Loucy (cell line): ENCODE measurements at regions not wholly inside any gene's neighbourhood (a gene's known extent, or its start where the extent isn't known, plus 50 kb on each side); places are given as distances from the start of the nearest gene placed in this dataset.

Experiments used
- H2AFZ ChIP-seq: fragments of 200-600 bp; sonication (generic); 2 replicates; pipeline ENCODE4 v1.6.0; 2016; ENCODE audit warnings: antibody characterized with exemption, mild to moderate bottlenecking, low read length, moderate library complexity
- H3F3A ChIP-seq: fragments of 200-600 bp; 2 replicates; pipeline ENCODE4 v1.6.0; 2016; ENCODE audit warnings: antibody characterized with exemption, low read depth, mild to moderate bottlenecking
- H3K27me3 ChIP-seq: fragments of 200-600 bp; sonication (generic); 2 replicates; pipeline ENCODE4 v1.6.1; 2014; ENCODE audit warnings: low read length, mild to moderate bottlenecking; ENCODE audit not compliant: insufficient read depth, poor library complexity, severe bottlenecking
- H3K36me3 ChIP-seq: fragments of 200-600 bp; sonication (generic); 2 replicates; pipeline ENCODE4 v1.6.1; 2016; ENCODE audit warnings: low read length; ENCODE audit not compliant: insufficient read depth
- H3K4me1 ChIP-seq: fragments of 200-600 bp; sonication (generic); 2 replicates; pipeline ENCODE4 v1.5.1; 2014; ENCODE audit warnings: low read length, mild to moderate bottlenecking; ENCODE audit not compliant: insufficient read depth, poor library complexity, severe bottlenecking
- H3K4me2 ChIP-seq: fragments of 200-600 bp; sonication (generic); 2 replicates; pipeline ENCODE4 v1.6.0; 2014; ENCODE audit warnings: antibody characterized with exemption, low read length, low read depth, mild to moderate bottlenecking; ENCODE audit not compliant: poor library complexity, severe bottlenecking
- H3K4me3 ChIP-seq: fragments of 200-600 bp; sonication (generic); 2 replicates; pipeline ENCODE4 v1.5.1; 2014; ENCODE audit warnings: low read length, mild to moderate bottlenecking, mixed read lengths; ENCODE audit not compliant: poor library complexity, severe bottlenecking
- H3K79me2 ChIP-seq: fragments of 200-600 bp; sonication (generic); 2 replicates; pipeline ENCODE4 v1.6.1; 2014; ENCODE audit warnings: low read length; ENCODE audit not compliant: insufficient read depth
- H3K9ac ChIP-seq: fragments of 200-600 bp; sonication (generic); 2 replicates; pipeline ENCODE4 v1.6.0; 2014; ENCODE audit warnings: mild to moderate bottlenecking, low read depth, low read length, moderate library complexity; ENCODE audit not compliant: poor library complexity, severe bottlenecking
- H3K9me2 ChIP-seq: fragments of 200-600 bp; sonication (generic); replicated peaks from 2 replicates; pipeline ENCODE4 v1.6.1; 2016; ENCODE audit warnings: low read depth, low read length, mixed read lengths
- H3K9me3 ChIP-seq: fragments of 200-600 bp; sonication (generic); 2 replicates; pipeline ENCODE4 v1.6.1; 2014; ENCODE audit warnings: mild to moderate bottlenecking, antibody characterized with exemption, low read length, low read depth; ENCODE audit not compliant: insufficient read depth
- H4K20me1 ChIP-seq: fragments of 200-600 bp; sonication (generic); 2 replicates; pipeline ENCODE4 v1.6.0; 2014; ENCODE audit warnings: antibody characterized with exemption, low read length, mild to moderate bottlenecking; ENCODE audit not compliant: insufficient read depth, poor library complexity, severe bottlenecking
- EZH2phosphoT487 ChIP-seq: fragments of 200-600 bp; IDR thresholded peaks from 2 replicates; pipeline ENCODE4 v1.6.1; 2018; ENCODE audit warnings: antibody characterized with exemption, mild to moderate bottlenecking, moderate library complexity, borderline replicate concordance
- TF ChIP-seq, protein P1 (sequence below): fragments of 200-600 bp; sonication (generic); conservative IDR thresholded peaks from 2 replicates; pipeline ENCODE4 v1.5.1; 2014; ENCODE audit warnings: mild to moderate bottlenecking, antibody characterized with exemption, low read length

GRCh38 chr9:119559056-119559455 lies 189.8 kb upstream of the BRINP1 start:
- Histone ChIP-seq H4K20me1 (no peaks in the 10 kb centered on the region), H3F3A (no peaks in the 10 kb centered on the region), H3K4me1 (no peaks in the 10 kb centered on the region), H3K36me3 (no peaks in the 10 kb centered on the region), H3K4me3 (no peak overlapping the region), H3K9me2 (no peaks in the 10 kb centered on the region), H2AFZ (no peak overlapping the region), H3K9ac (no peak overlapping the region), H3K79me2 (no peaks in the 10 kb centered on the region), H3K27me3 (no peaks in the 10 kb centered on the region), H3K4me2 (no peak overlapping the region), H3K9me3 (no peaks in the 10 kb centered on the region)
- TF ChIP-seq EZH2phosphoT487 = no peak
- TF ChIP-seq, protein P1, sequence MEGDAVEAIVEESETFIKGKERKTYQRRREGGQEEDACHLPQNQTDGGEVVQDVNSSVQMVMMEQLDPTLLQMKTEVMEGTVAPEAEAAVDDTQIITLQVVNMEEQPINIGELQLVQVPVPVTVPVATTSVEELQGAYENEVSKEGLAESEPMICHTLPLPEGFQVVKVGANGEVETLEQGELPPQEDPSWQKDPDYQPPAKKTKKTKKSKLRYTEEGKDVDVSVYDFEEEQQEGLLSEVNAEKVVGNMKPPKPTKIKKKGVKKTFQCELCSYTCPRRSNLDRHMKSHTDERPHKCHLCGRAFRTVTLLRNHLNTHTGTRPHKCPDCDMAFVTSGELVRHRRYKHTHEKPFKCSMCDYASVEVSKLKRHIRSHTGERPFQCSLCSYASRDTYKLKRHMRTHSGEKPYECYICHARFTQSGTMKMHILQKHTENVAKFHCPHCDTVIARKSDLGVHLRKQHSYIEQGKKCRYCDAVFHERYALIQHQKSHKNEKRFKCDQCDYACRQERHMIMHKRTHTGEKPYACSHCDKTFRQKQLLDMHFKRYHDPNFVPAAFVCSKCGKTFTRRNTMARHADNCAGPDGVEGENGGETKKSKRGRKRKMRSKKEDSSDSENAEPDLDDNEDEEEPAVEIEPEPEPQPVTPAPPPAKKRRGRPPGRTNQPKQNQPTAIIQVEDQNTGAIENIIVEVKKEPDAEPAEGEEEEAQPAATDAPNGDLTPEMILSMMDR = no peak

GRCh38 chr9:119556129-119556875 lies 187.1 kb upstream of the BRINP1 start:
- Histone ChIP-seq H3K4me3 (no peak overlapping the region), H3F3A (no peaks in the 10 kb centered on the region), H3K4me2 (no peak overlapping the region), H3K9ac (no peak overlapping the region), H3K9me3 (no peaks in the 10 kb centered on the region), H3K4me1 (no peaks in the 10 kb centered on the region), H3K79me2 (no peaks in the 10 kb centered on the region), H3K9me2 (no peaks in the 10 kb centered on the region), H4K20me1 (no peaks in the 10 kb centered on the region), H3K36me3 (no peaks in the 10 kb centered on the region), H3K27me3 (no peaks in the 10 kb centered on the region), H2AFZ (no peak overlapping the region)
- TF ChIP-seq EZH2phosphoT487 = no peak
- TF ChIP-seq, protein P1 = peak; percentile 60

DNA sequence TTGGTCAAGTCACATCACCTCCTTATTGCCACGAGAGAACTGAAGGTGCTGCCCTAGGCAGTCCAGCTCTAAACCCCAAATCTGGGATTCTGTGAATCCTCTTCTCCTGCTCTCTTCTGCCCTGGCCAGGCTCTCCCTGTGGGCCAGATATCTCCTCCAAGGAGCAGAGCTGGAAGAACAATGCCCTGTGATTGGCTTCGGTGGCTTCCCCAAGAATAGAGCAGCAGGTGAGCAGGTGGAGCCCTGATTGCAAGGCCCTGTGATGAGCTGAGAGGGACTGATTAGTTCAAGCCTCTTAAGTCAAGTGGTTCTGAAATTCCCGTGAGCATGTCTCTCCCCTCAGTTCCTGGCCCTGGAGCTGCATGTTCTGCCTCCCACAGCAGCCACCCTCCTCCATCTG lies 175.3 kb upstream of the BRINP1 start:
- TF ChIP-seq, protein P1 = no peak
- no peak for TF ChIP-seq EZH2phosphoT487
- no peak overlapping the region for H3K4me3 ChIP-seq

More for the DNA sequence above, 175.3 kb upstream of the BRINP1 start:
- H4K20me1 ChIP-seq = no peaks in the 10 kb centered on the region
- H3K9ac ChIP-seq = no peak overlapping the region
- H3K79me2 ChIP-seq = no peaks in the 10 kb centered on the region
- no peak overlapping the region for H3K4me2 ChIP-seq
- no peaks in the 10 kb centered on the region for H3K36me3 ChIP-seq
- no peaks in the 10 kb centered on the region for H3K9me2 ChIP-seq
- no peak overlapping the region for H2AFZ ChIP-seq
- no peaks in the 10 kb centered on the region for H3K4me1 ChIP-seq
- no peaks in the 10 kb centered on the region for H3F3A ChIP-seq
- no peaks in the 10 kb centered on the region for H3K9me3 ChIP-seq
- no peaks in the 10 kb centered on the region for H3K27me3 ChIP-seq
